Mesenchymal stem cell (in vitro differentiated cells and primary cell): ENCODE measurements at regions not wholly inside any gene's neighbourhood (a gene's known extent, or its start where the extent isn't known, plus 50 kb on each side); places are given as distances from the start of the nearest gene placed in this dataset.

Source experiments
- DNase-seq: peaks from one replicate; pipeline ENCODE4 v3.0.0-alpha.2; 2013
- H2AFZ ChIP-seq: one replicate; pipeline ENCODE4 v1.6.1; 2013; ENCODE audit warnings: low read depth, mild to moderate bottlenecking, control low read depth, inconsistent platforms, low read length, moderate library complexity
- H2AK5ac ChIP-seq: 2 replicates; pipeline ENCODE4 v1.6.1; 2013; ENCODE audit warnings: low read length, moderate library complexity, mild to moderate bottlenecking, inconsistent platforms; ENCODE audit not compliant: severe bottlenecking
- H2BK120ac ChIP-seq: one replicate; pipeline ENCODE4 v1.6.1; 2013; ENCODE audit warnings: low read depth, mild to moderate bottlenecking, inconsistent platforms, low read length, moderate library complexity
- H2BK12ac ChIP-seq, 2 experiments: one replicate each; pipeline ENCODE4 v1.6.1; 2013; ENCODE audit warnings: inconsistent platforms in 2 of 2, low read length in 2 of 2, mild to moderate bottlenecking in 2 of 2, moderate library complexity in 2 of 2, control low read depth in 1 of 2
- H2BK15ac ChIP-seq: one replicate; pipeline ENCODE4 v1.6.1; 2013; ENCODE audit warnings: mild to moderate bottlenecking, low read depth, inconsistent platforms; ENCODE audit not compliant: poor library complexity, severe bottlenecking
- H2BK5ac ChIP-seq: 2 replicates; pipeline ENCODE4 v1.6.1; 2013; ENCODE audit warnings: low read depth, mild to moderate bottlenecking, low read length, control low read depth, inconsistent platforms; ENCODE audit not compliant: poor library complexity, severe bottlenecking
- H3K14ac ChIP-seq, 2 experiments: one replicate each; pipeline ENCODE4 v1.6.1; 2013; ENCODE audit warnings: inconsistent platforms in 2 of 2, low read length in 2 of 2, control low read depth in 1 of 2, mild to moderate bottlenecking in 1 of 2, moderate library complexity in 1 of 2
- H3K18ac ChIP-seq, 2 experiments: one replicate each; pipeline ENCODE4 v1.6.1; 2013; ENCODE audit warnings: inconsistent platforms in 2 of 2, low read length in 2 of 2, control low read depth in 1 of 2, low read depth in 1 of 2, mild to moderate bottlenecking in 1 of 2
- H3K23ac ChIP-seq, 2 experiments: one replicate each; pipeline ENCODE4 v1.6.1; 2013; ENCODE audit warnings: inconsistent platforms in 2 of 2, low read length in 2 of 2, mild to moderate bottlenecking in 2 of 2, moderate library complexity in 2 of 2, control low read depth in 1 of 2
- H3K27ac ChIP-seq: 2 replicates; pipeline ENCODE4 v1.5.1; 2013; ENCODE audit warnings: mild to moderate bottlenecking, moderate library complexity, low read length, control low read depth, inconsistent platforms; ENCODE audit not compliant: poor library complexity, severe bottlenecking
- H3K27me3 ChIP-seq, 2 experiments: 2 replicates each; pipeline versions ENCODE4 v1.6.1 to v1.7.0; 2013; ENCODE audit warnings: low read length in 2 of 2, mild to moderate bottlenecking in 2 of 2, moderate library complexity in 2 of 2, control low read depth in 1 of 2, inconsistent platforms in 1 of 2; ENCODE audit not compliant: control insufficient read depth in 1 of 2, insufficient read depth in 1 of 2
- H3K36me3 ChIP-seq, 2 experiments: 2 replicates each; pipeline versions ENCODE4 v1.6.1 to v1.7.0; 2013; ENCODE audit warnings: low read length in 2 of 2, control low read depth in 1 of 2, inconsistent platforms in 1 of 2, low read depth in 1 of 2, mild to moderate bottlenecking in 1 of 2; ENCODE audit not compliant: insufficient read depth in 2 of 2, control insufficient read depth in 1 of 2
- H3K4ac ChIP-seq, 2 experiments: one replicate each; pipeline ENCODE4 v1.6.1; 2013; ENCODE audit warnings: inconsistent platforms in 2 of 2, low read length in 2 of 2, mild to moderate bottlenecking in 2 of 2, moderate library complexity in 2 of 2, control low read depth in 1 of 2, low read depth in 1 of 2
- H3K4me1 ChIP-seq: 2 replicates; pipeline ENCODE4 v1.6.1; 2013; ENCODE audit warnings: low read depth, low read length, control low read depth; ENCODE audit not compliant: control insufficient read depth, insufficient read depth
- H3K4me2 ChIP-seq: 2 replicates; pipeline ENCODE4 v1.6.1; 2013; ENCODE audit warnings: low read length, mild to moderate bottlenecking, inconsistent platforms; ENCODE audit not compliant: poor library complexity, severe bottlenecking
- H3K4me3 ChIP-seq, 2 experiments: 2 replicates each; pipeline versions ENCODE4 v1.5.1 to v1.7.0; 2013; ENCODE audit warnings: low read length in 2 of 2, mild to moderate bottlenecking in 2 of 2, control low read depth in 1 of 2, low read depth in 1 of 2; ENCODE audit not compliant: insufficient read depth in 1 of 2
- H3K79me1 ChIP-seq: replicated peaks from 2 replicates; pipeline ENCODE4 v1.6.1; 2013; ENCODE audit warnings: mild to moderate bottlenecking, control low read depth, low read length, inconsistent platforms; ENCODE audit not compliant: poor library complexity, severe bottlenecking
- H3K9ac ChIP-seq: 2 replicates; pipeline ENCODE4 v1.7.0; 2013; ENCODE audit warnings: mild to moderate bottlenecking, low read length, moderate library complexity
- H3K9me3 ChIP-seq: 2 replicates; pipeline ENCODE4 v1.7.0; 2013; ENCODE audit warnings: mild to moderate bottlenecking, low read length; ENCODE audit not compliant: control insufficient read depth
- H4K8ac ChIP-seq: one replicate; pipeline ENCODE4 v1.6.1; 2013; ENCODE audit warnings: inconsistent platforms, mild to moderate bottlenecking, low read length, moderate library complexity
- H4K91ac ChIP-seq: one replicate; pipeline ENCODE4 v1.6.1; 2013; ENCODE audit warnings: mild to moderate bottlenecking, low read length, inconsistent platforms
- WGBS: methylation state at CpG from one replicate; pipeline ENCODE4 v1.1.7; 2013; ENCODE audit warnings: mixed read lengths; 5-methylcytosine and 5-hydroxymethylcytosine counted together

GRCh38 chr1:57551476-57551875 lies 127.6 kb upstream of the DAB1 start:
- 65% methylated on average over 4 of the region's 4 CpGs for WGBS
- no peak overlapping the region for H2AFZ ChIP-seq

GRCh38 chr1:57550092-57550491 lies 126.2 kb upstream of the DAB1 start:
- Histone ChIP-seq H2BK12ac (no peak overlapping the region), H2BK5ac (no peak overlapping the region), H3K18ac (no peak overlapping the region), H4K91ac (no peak overlapping the region), H2AK5ac (no peak overlapping the region), H2BK120ac (no peak overlapping the region), H3K4me3 (no peak overlapping the region), H3K4ac (no peak overlapping the region), H3K14ac (no peak overlapping the region), H3K9me3 (peaks cover 2% of the 10 kb centered on the region), H3K27me3 (no peaks in the 10 kb centered on the region), H3K23ac (no peak overlapping the region), H3K27ac (no peak overlapping the region), H3K9ac (no peak overlapping the region), H3K4me2 (no peak overlapping the region), H3K36me3 (no peaks in the 10 kb centered on the region), H2AFZ (no peak overlapping the region), H4K8ac (no peak overlapping the region), H3K4me1 (no peaks in the 10 kb centered on the region), H2BK15ac (no peak overlapping the region), H3K79me1 (no peaks in the 10 kb centered on the region)
- no peak for DNase-seq
- WGBS = 0% methylated on average over 1 of the region's 1 CpG

More at GRCh38 chr1:57551476-57551875, 127.6 kb upstream of the DAB1 start:
- H2BK120ac ChIP-seq = no peak overlapping the region
- H3K4me2 ChIP-seq = no peak overlapping the region
- H3K4me3 ChIP-seq = no peak overlapping the region
- DNase-seq = no peak
- no peak overlapping the region for H4K8ac ChIP-seq
- H3K9ac ChIP-seq = no peak overlapping the region
- no peak overlapping the region for H3K27ac ChIP-seq
- H2BK15ac ChIP-seq = no peak overlapping the region
- H2BK5ac ChIP-seq = no peak overlapping the region
- no peak overlapping the region for H2BK12ac ChIP-seq
- no peaks in the 10 kb centered on the region for H3K36me3 ChIP-seq
- no peak overlapping the region for H3K14ac ChIP-seq
- no peak overlapping the region for H4K91ac ChIP-seq
- H3K18ac ChIP-seq = no peak overlapping the region
- H3K27me3 ChIP-seq = no peaks in the 10 kb centered on the region
- H3K9me3 ChIP-seq = peaks cover 2% of the 10 kb centered on the region
- H3K79me1 ChIP-seq = no peaks in the 10 kb centered on the region
- no peak overlapping the region for H3K4ac ChIP-seq
- H3K4me1 ChIP-seq = no peaks in the 10 kb centered on the region
- no peak overlapping the region for H3K23ac ChIP-seq
- H2AK5ac ChIP-seq = no peak overlapping the region

GRCh38 chr1:57549300-57549699 lies 125.4 kb upstream of the DAB1 start:
- H3K79me1 ChIP-seq = no peaks in the 10 kb centered on the region
- no peak overlapping the region for H3K4me3 ChIP-seq
- no peak overlapping the region for H3K4ac ChIP-seq
- H3K4me1 ChIP-seq = no peaks in the 10 kb centered on the region
- no peak overlapping the region for H3K9ac ChIP-seq
- no peak for DNase-seq
- H3K4me2 ChIP-seq = no peak overlapping the region
- no peak overlapping the region for H2AK5ac ChIP-seq
- peaks cover 2% of the 10 kb centered on the region for H3K9me3 ChIP-seq
- no peak overlapping the region for H3K14ac ChIP-seq
- no peak overlapping the region for H4K91ac ChIP-seq
- 72% methylated on average over 4 of the region's 4 CpGs for WGBS
- no peaks in the 10 kb centered on the region for H3K36me3 ChIP-seq
- H2AFZ ChIP-seq = no peak overlapping the region
- H2BK5ac ChIP-seq = no peak overlapping the region
- H3K18ac ChIP-seq = no peak overlapping the region
- H3K27me3 ChIP-seq = no peaks in the 10 kb centered on the region
- H2BK120ac ChIP-seq = no peak overlapping the region
- H3K23ac ChIP-seq = no peak overlapping the region
- H2BK15ac ChIP-seq = no peak overlapping the region
- no peak overlapping the region for H2BK12ac ChIP-seq
- no peak overlapping the region for H3K27ac ChIP-seq
- H4K8ac ChIP-seq = no peak overlapping the region

GRCh38 chr1:57546549-57547330 lies 122.9 kb upstream of the DAB1 start:
- Histone ChIP-seq H3K4me2 (no peak overlapping the region), H2BK15ac (no peak overlapping the region), H2BK12ac (no peak overlapping the region), H3K27me3 (no peaks in the 10 kb centered on the region), H3K36me3 (no peaks in the 10 kb centered on the region), H2BK120ac (no peak overlapping the region), H3K9me3 (no peaks in the 10 kb centered on the region), H3K4ac (no peak overlapping the region), H4K91ac (no peak overlapping the region), H3K9ac (no peak overlapping the region), H3K14ac (no peak overlapping the region), H3K23ac (no peak overlapping the region), H3K4me1 (no peaks in the 10 kb centered on the region), H2BK5ac (no peak overlapping the region), H3K27ac (no peak overlapping the region), H3K18ac (no peak overlapping the region), H2AK5ac (no peak overlapping the region), H2AFZ (no peak overlapping the region), H3K4me3 (no peak overlapping the region), H4K8ac (no peak overlapping the region), H3K79me1 (no peaks in the 10 kb centered on the region)
- no peak for DNase-seq
- WGBS = 74% methylated on average over 5 of the region's 5 CpGs
